HepG2 (cell line): ENCODE measurements at regions not wholly inside any gene's neighbourhood (a gene's known extent, or its start where the extent isn't known, plus 50 kb on each side); places are given as distances from the start of the nearest gene placed in this dataset.

Experiments
- ATAC-seq: fragments of 200-7000 bp; cut with Tn5 transposase; 3 replicates; pipeline ENCODE4 v1.9.1; 2020; ENCODE audit warnings: mild to moderate bottlenecking, moderate library complexity
- BruUV-seq: library from RNA; stranded (reverse); fragments of 400-500 nt; replicated peaks from 2 replicates; lab custom pipeline; 2021; lab: Mats Ljungman, UMichigan
- CTCF ChIA-PET: fragments of 300-600 bp; formaldehyde crosslinking; extraction: SDS; loops from one replicate; lab custom pipeline; 2021; ENCODE audit warnings: low total read pairs, inconsistent platforms, low intra/inter-chr PET ratio; lab: Yijun Ruan, JAX
- POLR2A ChIA-PET: fragments of 350-600 bp; sonication (Branson Sonifier 250); formaldehyde crosslinking; loops from one replicate; lab custom pipeline; 2020; ENCODE audit warnings: antibody characterized with exemption, inconsistent platforms; lab: Yijun Ruan, JAX
- DNase-seq: peaks from one replicate; pipeline ENCODE4 v3.0.0-alpha.2; 2015; ENCODE audit warnings: low spot score
- FAIRE-seq: peaks from 3 replicates; lab custom pipeline; 2011; peaks lifted over from hg19 to GRCh38; lab: Jason Lieb, UNC
- H2AFZ ChIP-seq: one replicate; pipeline ENCODE4 v1.6.1; 2011; ENCODE audit warnings: low read length, inconsistent platforms
- H3K27ac ChIP-seq: fragments of 300-600 bp; 3 replicates; pipeline ENCODE4 v1.8.0; 2011; ENCODE audit warnings: mixed run types, mild to moderate bottlenecking, mixed read lengths, low read length, inconsistent platforms; ENCODE audit not compliant: insufficient read depth; ENCODE audit errors: extremely low read length
- H3K27me3 ChIP-seq, 2 experiments: fragments of 200-600 bp in 1 of 2; 2 replicates in 1 of 2; 3 replicates in 1 of 2; pipeline versions ENCODE4 v1.6.0 to v1.8.0; 2011; ENCODE audit warnings: low read length in 2 of 2, mild to moderate bottlenecking in 2 of 2, moderate library complexity in 2 of 2, inconsistent platforms in 1 of 2; ENCODE audit not compliant: insufficient read depth in 2 of 2, control insufficient read depth in 1 of 2
- H3K36me3 ChIP-seq, 2 experiments: fragments of 200-600 bp in 1 of 2; replicated peaks in 1 of 2; 2 replicates in 1 of 2; 3 replicates in 1 of 2; pipeline versions ENCODE4 v1.5.1 to v1.8.0; 2011; ENCODE audit warnings: low read length in 2 of 2, inconsistent platforms in 1 of 2; ENCODE audit not compliant: insufficient read depth in 2 of 2, control insufficient read depth in 1 of 2
- H3K4me1 ChIP-seq: 2 replicates; pipeline ENCODE4 v1.5.1; 2012; ENCODE audit warnings: low read length, inconsistent platforms; ENCODE audit not compliant: insufficient read depth
- H3K4me2 ChIP-seq: 2 replicates; pipeline ENCODE4 v1.6.0; 2011; ENCODE audit warnings: low read depth, low read length, inconsistent platforms
- H3K4me3 ChIP-seq, 3 experiments: fragments of 200-600 bp in 1 of 3; sonication (generic), shearing (Covaris generic) in 1 of 3; replicated peaks in 1 of 3; 2 replicates each; pipeline ENCODE4 v1.5.1; 2011 to 2016; ENCODE audit warnings: low read length in 3 of 3, inconsistent platforms in 2 of 3, low read depth in 2 of 3, mild to moderate bottlenecking in 2 of 3, control low read depth in 1 of 3, mixed read lengths in 1 of 3; ENCODE audit not compliant: insufficient read depth in 1 of 3
- H3K79me2 ChIP-seq: one replicate; pipeline ENCODE4 v1.6.1; 2011; ENCODE audit warnings: low read length, inconsistent platforms; ENCODE audit not compliant: insufficient read depth
- H3K9ac ChIP-seq: 2 replicates; pipeline ENCODE4 v1.6.0; 2011; ENCODE audit warnings: mild to moderate bottlenecking, low read depth, low read length, inconsistent platforms; ENCODE audit not compliant: insufficient read depth
- H3K9me3 ChIP-seq: 2 replicates; pipeline ENCODE4 v1.5.1; 2012; ENCODE audit warnings: mild to moderate bottlenecking, low read length
- H4K20me1 ChIP-seq: 2 replicates; pipeline ENCODE4 v1.6.0; 2011; ENCODE audit warnings: inconsistent platforms, mild to moderate bottlenecking, low read length, moderate library complexity; ENCODE audit not compliant: insufficient read depth
- ASH2L ChIP-seq: fragments of 300-600, 200-600 bp; sonication (generic); IDR thresholded peaks from 2 replicates; pipeline ENCODE4 v1.7.0; 2017; ENCODE audit warnings: low read depth, mild to moderate bottlenecking, moderate library complexity, mixed read lengths, low read length; ENCODE audit not compliant: insufficient read length
- EHMT2 ChIP-seq: fragments of 200-600 bp; sonication (generic); IDR thresholded peaks from 2 replicates; pipeline ENCODE4 v1.7.0; 2017; ENCODE audit warnings: antibody characterized with exemption, low read depth, low read length, borderline replicate concordance
- NFYC ChIP-seq: IDR thresholded peaks from 2 replicates; pipeline ENCODE4 v1.6.1; 2016; ENCODE audit warnings: missing genetic modification reagents, missing compliant biosample characterization
- PLRG1 ChIP-seq: fragments of 450-650 bp; conservative IDR thresholded peaks from 2 replicates; pipeline ENCODE4 v1.6.1; 2016
- SIX1 ChIP-seq: sonication (generic); formaldehyde crosslinking; IDR thresholded peaks from 2 replicates; pipeline ENCODE4 v1.4.0; 2020; ENCODE audit warnings: missing genetic modification reagents, borderline replicate concordance
- SRSF4 ChIP-seq: fragments of 200-400 bp; formaldehyde crosslinking; IDR thresholded peaks from one replicate; pipeline ENCODE4 v1.6.1; 2018; ENCODE audit warnings: mild to moderate bottlenecking, low read depth, low read length, moderate library complexity; ENCODE audit not compliant: poor library complexity, severe bottlenecking
- WGBS: methylation state at CpG from one replicate; pipeline ENCODE4 v1.1.6; 2017; ENCODE audit warnings: low lambda C conversion rate; 5-methylcytosine and 5-hydroxymethylcytosine counted together
- in situ Hi-C: cut with HindIII; loops from 2 replicates; pipeline ENCODE4 v1.10.0; 2017; ENCODE audit warnings: low pct_unique_long_range_greater_than_20kb; ENCODE audit not compliant: extremely low pct_ligation_motif_present
- intact Hi-C: fragments of 100-400 bp; cut with micrococcal nuclease; formaldehyde crosslinking; loops from one replicate; pipeline ENCODE4 v1.10.0; 2022; ENCODE audit not compliant: unreplicated experiment
- TF ChIP-seq, protein P1 (sequence below): sonication (generic); formaldehyde crosslinking; IDR thresholded peaks from 2 replicates; pipeline ENCODE4 v1.4.0; 2020; ENCODE audit warnings: missing genetic modification reagents

DNA sequence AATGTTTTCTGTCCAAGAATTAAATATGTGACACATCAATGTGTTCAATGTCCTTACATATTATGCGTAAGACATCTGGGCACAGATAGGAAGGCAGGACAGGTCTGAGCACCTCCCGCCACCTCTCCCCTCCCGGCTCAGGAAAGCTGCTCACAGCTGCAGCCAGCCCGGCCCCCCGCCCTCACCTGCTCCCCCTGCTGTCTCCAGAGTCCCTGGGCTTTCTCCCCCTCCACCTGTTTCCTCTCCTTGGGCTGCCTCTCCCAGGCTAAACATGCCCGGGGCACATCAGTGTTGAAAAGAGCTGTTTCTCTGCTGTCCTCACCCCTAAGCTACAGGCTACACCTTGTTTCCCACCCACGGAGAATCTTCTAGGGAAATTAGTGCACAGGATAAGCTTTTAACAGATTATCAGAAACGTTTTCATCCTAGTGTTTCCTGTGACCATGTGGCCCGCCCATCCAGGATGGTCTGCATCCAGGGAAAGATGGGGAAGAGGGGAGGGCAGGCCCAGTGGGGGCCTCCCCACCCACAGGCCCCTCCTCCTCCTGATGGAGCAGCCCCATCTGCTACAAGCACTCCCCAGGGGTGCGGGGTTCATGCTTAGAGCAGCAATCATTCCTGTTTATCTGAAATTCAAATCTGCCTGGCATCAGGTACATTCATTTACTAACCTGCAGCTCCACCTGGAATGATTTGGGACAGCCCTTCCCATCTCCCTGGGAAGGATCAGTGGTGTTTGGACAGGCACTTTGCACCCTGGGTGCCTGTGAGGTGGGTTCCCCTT, 273.8 kb upstream of the SFSWAP start:
- Histone ChIP-seq H3K36me3 (no peaks in the 10 kb centered on the region), H3K4me2 (no peak overlapping the region), H3K4me1 (no peaks in the 10 kb centered on the region), H3K27me3 (peaks cover 1 to 4% of the 10 kb centered on the region in 2 experiments; a peak in 3 of 5 replicates), H4K20me1 (no peaks in the 10 kb centered on the region), H3K9me3 (no peaks in the 10 kb centered on the region), H3K79me2 (no peaks in the 10 kb centered on the region), H3K27ac (no peak overlapping the region), H3K9ac (no peak overlapping the region), H3K4me3 (no peak overlapping the region), H2AFZ (no peak overlapping the region)
- ChIA-PET CTCF (no interaction called here), POLR2A (no interaction called here)
- DNase-seq (no peak), FAIRE-seq (no peak), ATAC-seq (no peak)
- WGBS: 13% methylated on average over 9 of the region's 10 CpGs
- no peak for TF ChIP-seq NFYC (CRISPR knock-in tag)
- no peak for TF ChIP-seq EHMT2
- no peak for TF ChIP-seq PLRG1
- no peak for TF ChIP-seq SRSF4
- no peak for TF ChIP-seq ASH2L
- TF ChIP-seq SIX1 (CRISPR knock-in tag): no peak
- TF ChIP-seq, protein P1, sequence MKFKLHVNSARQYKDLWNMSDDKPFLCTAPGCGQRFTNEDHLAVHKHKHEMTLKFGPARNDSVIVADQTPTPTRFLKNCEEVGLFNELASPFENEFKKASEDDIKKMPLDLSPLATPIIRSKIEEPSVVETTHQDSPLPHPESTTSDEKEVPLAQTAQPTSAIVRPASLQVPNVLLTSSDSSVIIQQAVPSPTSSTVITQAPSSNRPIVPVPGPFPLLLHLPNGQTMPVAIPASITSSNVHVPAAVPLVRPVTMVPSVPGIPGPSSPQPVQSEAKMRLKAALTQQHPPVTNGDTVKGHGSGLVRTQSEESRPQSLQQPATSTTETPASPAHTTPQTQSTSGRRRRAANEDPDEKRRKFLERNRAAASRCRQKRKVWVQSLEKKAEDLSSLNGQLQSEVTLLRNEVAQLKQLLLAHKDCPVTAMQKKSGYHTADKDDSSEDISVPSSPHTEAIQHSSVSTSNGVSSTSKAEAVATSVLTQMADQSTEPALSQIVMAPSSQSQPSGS (CRISPR knock-in tag): no peak
- BruUV-seq: no TSS peak
- intact Hi-C loops: no loop called here
- in situ Hi-C loops: loop anchor here (10.0 kb wide), 1 partner anchor 212 kb away; no protein-coding TSS in a partner anchor
